GM23338 (cell line): ENCODE measurements at regions not wholly inside any gene's neighbourhood (a gene's known extent, or its start where the extent isn't known, plus 50 kb on each side); places are given as distances from the start of the nearest gene placed in this dataset.

Experiments
- ATAC-seq: fragments of 200-7000 bp; cut with Tn5 transposase; 3 replicates; pipeline ENCODE4 v1.9.1; 2020
- DNase-seq: peaks from one replicate; pipeline ENCODE4 v3.0.0-alpha.2; 2015; ENCODE audit warnings: low spot score
- H2AFZ ChIP-seq: fragments of 200-600 bp; sonication (generic); 2 replicates; pipeline ENCODE4 v1.8.0; 2016; ENCODE audit warnings: antibody characterized with exemption, mild to moderate bottlenecking, moderate library complexity
- H3F3A ChIP-seq: fragments of 200-600 bp; sonication (generic); replicated peaks from 2 replicates; pipeline ENCODE4 v1.8.0; 2017; ENCODE audit warnings: antibody characterized with exemption, mixed run types, low read depth
- H3K27ac ChIP-seq: fragments of 200-600 bp; sonication (generic); 2 replicates; pipeline ENCODE4 v1.6.1; 2016; ENCODE audit warnings: low read depth
- H3K27me3 ChIP-seq: fragments of 200-600 bp; sonication (generic); 2 replicates; pipeline ENCODE4 v1.8.0; 2016; ENCODE audit warnings: mild to moderate bottlenecking, mixed run types, moderate library complexity; ENCODE audit not compliant: insufficient read depth
- H3K36me3 ChIP-seq: fragments of 200-600 bp; sonication (generic); 2 replicates; pipeline ENCODE4 v1.8.0; 2016; ENCODE audit warnings: mild to moderate bottlenecking; ENCODE audit not compliant: insufficient read depth
- H3K4me1 ChIP-seq: fragments of 200-600 bp; sonication (generic); 2 replicates; pipeline ENCODE4 v1.8.0; 2016; ENCODE audit warnings: mild to moderate bottlenecking, moderate library complexity; ENCODE audit not compliant: insufficient read depth
- H3K4me2 ChIP-seq: fragments of 200-600 bp; sonication (generic); 2 replicates; pipeline ENCODE4 v1.7.1; 2017; ENCODE audit warnings: mixed run types
- H3K4me3 ChIP-seq: fragments of 200-600 bp; sonication (generic); 2 replicates; pipeline ENCODE4 v1.6.1; 2016; ENCODE audit warnings: mixed run types
- H3K79me2 ChIP-seq: fragments of 200-600 bp; sonication (generic); replicated peaks from 2 replicates; pipeline ENCODE4 v1.8.0; 2017; ENCODE audit warnings: mild to moderate bottlenecking; ENCODE audit not compliant: insufficient read depth
- H3K9me2 ChIP-seq: fragments of 200-600 bp; sonication (generic); 2 replicates; pipeline ENCODE4 v1.8.0; 2017; ENCODE audit not compliant: insufficient read depth
- H4K20me1 ChIP-seq: fragments of 200-600 bp; sonication (generic); replicated peaks from 2 replicates; pipeline ENCODE4 v1.8.0; 2017; ENCODE audit warnings: mild to moderate bottlenecking; ENCODE audit not compliant: insufficient read depth
- H3K27ac Mint-ChIP-seq: 2 replicates; pipeline ENCODE4 v1.8.0; 2020; ENCODE audit warnings: inconsistent platforms, mild to moderate bottlenecking, moderate library complexity, mixed read lengths
- H3K27me3 Mint-ChIP-seq: 3 replicates; pipeline ENCODE4 v1.8.0; 2022; ENCODE audit warnings: low read depth, mild to moderate bottlenecking, moderate library complexity, mixed read lengths, inconsistent platforms; ENCODE audit not compliant: insufficient read depth, poor library complexity
- H3K36me3 Mint-ChIP-seq: 3 replicates; pipeline ENCODE4 v1.8.0; 2021; ENCODE audit warnings: low read depth, mild to moderate bottlenecking, inconsistent platforms, moderate library complexity, mixed read lengths
- H3K4me1 Mint-ChIP-seq: 3 replicates; pipeline ENCODE4 v1.8.0; 2020; ENCODE audit warnings: mild to moderate bottlenecking, inconsistent platforms, mixed read lengths
- H3K4me3 Mint-ChIP-seq: 3 replicates; pipeline ENCODE4 v1.8.0; 2021; ENCODE audit warnings: moderate library complexity, mild to moderate bottlenecking, inconsistent platforms, mixed read lengths
- H3K9me3 Mint-ChIP-seq: 3 replicates; pipeline ENCODE4 v1.8.0; 2020; ENCODE audit warnings: moderate library complexity, mild to moderate bottlenecking, inconsistent platforms, mixed read lengths
- CTCF ChIP-seq, 2 experiments: fragments of 200-600 bp in 1 of 2; sonication (generic) in 1 of 2; conservative IDR thresholded peaks; 2 replicates each; pipeline versions ENCODE4 v1.5.1 to v1.6.1; 2016 to 2017; ENCODE audit warnings: antibody characterized with exemption in 2 of 2, low read depth in 2 of 2, mild to moderate bottlenecking in 2 of 2, moderate library complexity in 1 of 2
- NANOG ChIP-seq: IDR thresholded peaks from 2 replicates; pipeline ENCODE4 v1.6.1; 2016; ENCODE audit warnings: antibody characterized with exemption, borderline replicate concordance
- STAT1 ChIP-seq: IDR thresholded peaks from one replicate; pipeline ENCODE4 v1.6.1; 2016; ENCODE audit warnings: antibody characterized with exemption; ENCODE audit not compliant: unreplicated experiment
- ZNF114 ChIP-seq: fragments of 250-450 bp; sonication (Bioruptor Pico); IDR thresholded peaks from 2 replicates; pipeline ENCODE4 v1.5.0; 2020; ENCODE audit warnings: mild to moderate bottlenecking, moderate library complexity
- TF ChIP-seq, protein P1 (sequence below): fragments of 250-450 bp; sonication (Bioruptor Pico); IDR thresholded peaks from 2 replicates; pipeline ENCODE4 v1.5.0; 2020; ENCODE audit warnings: mild to moderate bottlenecking, moderate library complexity

DNA sequence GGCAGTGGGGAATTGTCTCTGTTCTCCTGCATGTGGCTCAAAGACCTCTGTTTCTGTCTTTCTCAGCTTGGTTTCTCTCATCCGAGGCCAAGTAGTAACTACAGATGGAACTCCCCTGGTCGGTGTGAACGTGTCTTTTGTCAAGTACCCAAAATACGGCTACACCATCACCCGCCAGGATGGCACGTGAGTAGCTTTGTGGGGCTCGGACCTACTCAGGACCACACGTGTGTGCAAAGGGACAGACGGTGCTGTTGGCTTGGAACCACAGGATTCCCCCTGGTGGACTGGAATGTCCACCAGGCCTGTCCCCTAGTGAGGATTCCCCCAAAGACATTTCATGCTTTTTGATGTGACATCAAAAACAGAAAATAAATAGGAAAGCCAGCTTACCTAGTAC lies 96.3 kb upstream of the WWC1 start (continued):
- TF ChIP-seq CTCF (conservative IDR thresholded peaks at IDR 0.05; ENCODE audit: low read depth in 2 of 2) (no peak), NANOG (no peak), STAT1 (no peak), ZNF114 (no peak)
- TF ChIP-seq, protein P1, sequence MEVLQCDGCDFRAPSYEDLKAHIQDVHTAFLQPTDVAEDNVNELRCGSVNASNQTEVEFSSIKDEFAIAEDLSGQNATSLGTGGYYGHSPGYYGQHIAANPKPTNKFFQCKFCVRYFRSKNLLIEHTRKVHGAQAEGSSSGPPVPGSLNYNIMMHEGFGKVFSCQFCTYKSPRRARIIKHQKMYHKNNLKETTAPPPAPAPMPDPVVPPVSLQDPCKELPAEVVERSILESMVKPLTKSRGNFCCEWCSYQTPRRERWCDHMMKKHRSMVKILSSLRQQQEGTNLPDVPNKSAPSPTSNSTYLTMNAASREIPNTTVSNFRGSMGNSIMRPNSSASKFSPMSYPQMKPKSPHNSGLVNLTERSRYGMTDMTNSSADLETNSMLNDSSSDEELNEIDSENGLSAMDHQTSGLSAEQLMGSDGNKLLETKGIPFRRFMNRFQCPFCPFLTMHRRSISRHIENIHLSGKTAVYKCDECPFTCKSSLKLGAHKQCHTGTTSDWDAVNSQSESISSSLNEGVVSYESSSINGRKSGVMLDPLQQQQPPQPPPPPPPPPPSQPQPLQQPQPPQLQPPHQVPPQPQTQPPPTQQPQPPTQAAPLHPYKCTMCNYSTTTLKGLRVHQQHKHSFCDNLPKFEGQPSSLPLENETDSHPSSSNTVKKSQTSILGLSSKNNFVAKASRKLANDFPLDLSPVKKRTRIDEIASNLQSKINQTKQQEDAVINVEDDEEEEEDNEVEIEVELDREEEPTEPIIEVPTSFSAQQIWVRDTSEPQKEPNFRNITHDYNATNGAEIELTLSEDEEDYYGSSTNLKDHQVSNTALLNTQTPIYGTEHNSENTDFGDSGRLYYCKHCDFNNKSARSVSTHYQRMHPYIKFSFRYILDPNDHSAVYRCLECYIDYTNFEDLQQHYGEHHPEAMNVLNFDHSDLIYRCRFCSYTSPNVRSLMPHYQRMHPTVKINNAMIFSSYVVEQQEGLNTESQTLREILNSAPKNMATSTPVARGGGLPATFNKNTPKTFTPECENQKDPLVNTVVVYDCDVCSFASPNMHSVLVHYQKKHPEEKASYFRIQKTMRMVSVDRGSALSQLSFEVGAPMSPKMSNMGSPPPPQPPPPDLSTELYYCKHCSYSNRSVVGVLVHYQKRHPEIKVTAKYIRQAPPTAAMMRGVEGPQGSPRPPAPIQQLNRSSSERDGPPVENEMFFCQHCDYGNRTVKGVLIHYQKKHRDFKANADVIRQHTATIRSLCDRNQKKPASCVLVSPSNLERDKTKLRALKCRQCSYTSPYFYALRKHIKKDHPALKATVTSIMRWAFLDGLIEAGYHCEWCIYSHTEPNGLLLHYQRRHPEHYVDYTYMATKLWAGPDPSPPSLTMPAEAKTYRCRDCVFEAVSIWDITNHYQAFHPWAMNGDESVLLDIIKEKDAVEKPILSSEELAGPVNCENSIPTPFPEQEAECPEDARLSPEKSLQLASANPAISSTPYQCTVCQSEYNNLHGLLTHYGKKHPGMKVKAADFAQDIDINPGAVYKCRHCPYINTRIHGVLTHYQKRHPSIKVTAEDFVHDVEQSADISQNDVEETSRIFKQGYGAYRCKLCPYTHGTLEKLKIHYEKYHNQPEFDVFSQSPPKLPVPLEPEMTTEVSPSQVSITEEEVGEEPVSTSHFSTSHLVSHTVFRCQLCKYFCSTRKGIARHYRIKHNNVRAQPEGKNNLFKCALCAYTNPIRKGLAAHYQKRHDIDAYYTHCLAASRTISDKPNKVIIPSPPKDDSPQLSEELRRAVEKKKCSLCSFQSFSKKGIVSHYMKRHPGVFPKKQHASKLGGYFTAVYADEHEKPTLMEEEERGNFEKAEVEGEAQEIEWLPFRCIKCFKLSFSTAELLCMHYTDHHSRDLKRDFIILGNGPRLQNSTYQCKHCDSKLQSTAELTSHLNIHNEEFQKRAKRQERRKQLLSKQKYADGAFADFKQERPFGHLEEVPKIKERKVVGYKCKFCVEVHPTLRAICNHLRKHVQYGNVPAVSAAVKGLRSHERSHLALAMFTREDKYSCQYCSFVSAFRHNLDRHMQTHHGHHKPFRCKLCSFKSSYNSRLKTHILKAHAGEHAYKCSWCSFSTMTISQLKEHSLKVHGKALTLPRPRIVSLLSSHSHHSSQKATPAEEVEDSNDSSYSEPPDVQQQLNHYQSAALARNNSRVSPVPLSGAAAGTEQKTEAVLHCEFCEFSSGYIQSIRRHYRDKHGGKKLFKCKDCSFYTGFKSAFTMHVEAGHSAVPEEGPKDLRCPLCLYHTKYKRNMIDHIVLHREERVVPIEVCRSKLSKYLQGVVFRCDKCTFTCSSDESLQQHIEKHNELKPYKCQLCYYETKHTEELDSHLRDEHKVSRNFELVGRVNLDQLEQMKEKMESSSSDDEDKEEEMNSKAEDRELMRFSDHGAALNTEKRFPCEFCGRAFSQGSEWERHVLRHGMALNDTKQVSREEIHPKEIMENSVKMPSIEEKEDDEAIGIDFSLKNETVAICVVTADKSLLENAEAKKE (CRISPR knock-in tag), result no peak

DNA sequence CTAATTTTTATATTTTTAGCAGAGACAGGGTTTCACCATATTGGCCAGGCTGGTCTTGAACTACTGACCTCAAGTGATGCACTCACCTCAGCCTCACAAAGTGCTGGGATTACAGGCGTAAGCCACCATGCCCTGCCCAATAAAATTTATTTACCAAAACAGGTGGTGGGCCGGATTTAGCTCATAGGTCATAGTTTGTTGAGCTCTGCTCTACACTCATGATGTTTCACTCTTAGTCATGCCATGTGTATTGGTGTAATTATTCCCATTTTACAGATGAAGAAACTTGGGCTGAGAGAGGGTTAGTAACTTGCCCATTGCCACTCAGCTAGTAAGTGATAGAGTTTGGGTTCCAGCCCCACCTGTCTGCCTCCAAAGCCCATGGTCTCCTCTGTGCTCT lies 93.1 kb upstream of the WWC1 start:
- no peaks in the 10 kb centered on the region for H3K9me2 ChIP-seq
- H3K27ac ChIP-seq, result no peak overlapping the region
- H3F3A ChIP-seq, result no peaks in the 10 kb centered on the region
- ATAC-seq, result no peak
- Mint-ChIP-seq H3K27me3 (no peaks in the 10 kb centered on the region), H3K4me3 (no peak overlapping the region), H3K4me1 (no peaks in the 10 kb centered on the region; the same call in 2 of the 3 replicates), H3K36me3 (no peaks in the 10 kb centered on the region), H3K9me3 (no peaks in the 10 kb centered on the region), H3K27ac (no peak overlapping the region)
- H4K20me1 ChIP-seq, result no peaks in the 10 kb centered on the region
- no peaks in the 10 kb centered on the region for H3K27me3 ChIP-seq
- no peaks in the 10 kb centered on the region for H3K4me1 ChIP-seq
- no peaks in the 10 kb centered on the region for H3K36me3 ChIP-seq
- H2AFZ ChIP-seq, result no peak overlapping the region
- H3K4me3 ChIP-seq, result no peak overlapping the region
- no peaks in the 10 kb centered on the region for H3K79me2 ChIP-seq
- DNase-seq, result no peak
- no peak overlapping the region for H3K4me2 ChIP-seq
- TF ChIP-seq CTCF (conservative IDR thresholded peaks at IDR 0.05; ENCODE audit: low read depth in 2 of 2), result no peak
- TF ChIP-seq, protein P1 (CRISPR knock-in tag), result no peak
